ENCODE measurements at regions not wholly inside any gene's neighbourhood (a gene's known extent, or its start where the extent isn't known, plus 50 kb on each side); places are given as distances from the start of the nearest gene placed in this dataset.

- H4K91ac ChIP-seq (ENCODE audit: insufficient read depth, low read depth, low read length), result no peak overlapping the region
- no peak for ATAC-seq (ENCODE audit: low read depth)
These were observed 199.8 kb upstream of the DEFB112 start for GRCh38 chr6:50249493-50249892.

More at GRCh38 chr6:50249493-50249892, 199.8 kb upstream of the DEFB112 start:
- TF ChIP-seq POLR2A (IDR thresholded peaks at IDR 0.05; ENCODE audit: low read depth, low read length) (no peak), CHD1 (IDR thresholded peaks at IDR 0.05; ENCODE audit: low read depth, low read length) (no peak), SMC3 (IDR thresholded peaks at IDR 0.05; ENCODE audit: low read depth, low read length) (no peak), MXI1 (IDR thresholded peaks at IDR 0.05; ENCODE audit: borderline replicate concordance, low read depth, low read length) (no peak), MAFK (IDR thresholded peaks at IDR 0.05; ENCODE audit: low read depth, low read length) (no peak), RAD21 (IDR thresholded peaks at IDR 0.05; ENCODE audit: low read length) (no peak), BHLHE40 (IDR thresholded peaks at IDR 0.05; ENCODE audit: low read depth, low read length) (no peak), CEBPB (IDR thresholded peaks at IDR 0.05; ENCODE audit: low read depth, low read length) (no peak), FOS (IDR thresholded peaks at IDR 0.05; ENCODE audit: low read depth, low read length) (no peak), MAZ (IDR thresholded peaks at IDR 0.05; ENCODE audit: borderline replicate concordance, low read depth, low read length) (no peak), USF2 (IDR thresholded peaks at IDR 0.05; ENCODE audit: low read depth, low read length) (no peak), NFE2L2 (IDR thresholded peaks at IDR 0.05; ENCODE audit: low read depth, low read length) (no peak), RFX5 (IDR thresholded peaks at IDR 0.05; ENCODE audit: low read depth, low read length) (no peak)
- intact Hi-C loops (cut with micrococcal nuclease) (no loop called here), dilution Hi-C loops (cut with HindIII; ENCODE audit: low sequenced_read_pairs, unreplicated experiment) (no loop called here), in situ Hi-C loops (cut with MboI; ENCODE audit: low sequenced_read_pairs) (no loop called here)
- CTCF ChIA-PET, result no interaction called here
- Histone ChIP-seq H4K8ac (ENCODE audit: low read depth in 2 of 2, low read length in 2 of 2) (no peak overlapping the region), H3K36me3 (ENCODE audit: control insufficient read depth, insufficient read depth, low read length) (no peaks in the 10 kb centered on the region), H3K9me1 (ENCODE audit: insufficient read depth, low read length) (no peaks in the 10 kb centered on the region), H2AFZ (replicated peaks; ENCODE audit: low read length, poor library complexity) (no peak overlapping the region), H2BK120ac (ENCODE audit: low read depth, low read length) (no peak overlapping the region), H3K14ac (replicated peaks; ENCODE audit: low read depth, low read length) (no peak overlapping the region), H4K20me1 (ENCODE audit: insufficient read depth, low read length) (no peaks in the 10 kb centered on the region; the same call in 1 of the 2 replicates), H3K56ac (ENCODE audit: extremely low read depth, insufficient read depth, low read length) (no peak overlapping the region), H3K18ac (ENCODE audit: low read depth, low read length) (no peak overlapping the region), H2BK5ac (ENCODE audit: low read depth, low read length, poor library complexity, severe bottlenecking) (no peak overlapping the region), H3K4me1 (ENCODE audit: control insufficient read depth, insufficient read depth, low read length) (no peaks in the 10 kb centered on the region), H2AK9ac (replicated peaks; ENCODE audit: low read depth, low read length, poor library complexity) (no peak overlapping the region), H3K79me1 (ENCODE audit: low read depth in 1 of 2, low read length in 2 of 2) (no peaks in the 10 kb centered on the region), H3K23ac (ENCODE audit: low read depth, low read length) (no peak overlapping the region), H3K4me3 (ENCODE audit: insufficient read depth, low read depth, low read length) (no peak overlapping the region), H3K9ac (ENCODE audit: low read depth, low read length) (no peak overlapping the region), H3K27ac (ENCODE audit: insufficient read depth, low read length) (no peak overlapping the region), H4K5ac (ENCODE audit: low read depth, low read length) (no peak overlapping the region), H3K4ac (ENCODE audit: low read depth, low read length) (no peak overlapping the region), H2BK15ac (ENCODE audit: low read depth, low read length) (no peak overlapping the region), H3K27me3 (ENCODE audit: control insufficient read depth, insufficient read depth, low read length) (no peaks in the 10 kb centered on the region), H2AK5ac (ENCODE audit: low read depth, low read length) (no peak overlapping the region), H2BK20ac (ENCODE audit: low read depth, low read length) (no peak overlapping the region), H3K9me3 (ENCODE audit: control insufficient read depth, insufficient read depth, low read length) (no peaks in the 10 kb centered on the region), H3K4me2 (ENCODE audit: low read depth, low read length) (no peak overlapping the region)
- no CpG with 5 or more reads among the region's 2 CpGs for WGBS, 2 experiments (ENCODE audit: extremely low coverage in 2 of 2, insufficient read length in 1 of 2)
- no TSS peak for BruUV-seq (replicated peaks)
- POLR2A ChIA-PET (ENCODE audit: unreplicated experiment), result no interaction called here
- peak; percentile 66 for DNase-seq
